Left forelimb (tissue), 1 donor: ENCODE measurements at regions not wholly inside any gene's neighbourhood (a gene's known extent, or its start where the extent isn't known, plus 50 kb on each side); places are given as distances from the start of the nearest gene placed in this dataset.
A peak's percentile ranks its signal among the peaks of the same experiment; 100 is the strongest.

Source experiments
- DNase-seq: peaks from one replicate; pipeline ENCODE4 v3.0.0-alpha.2; 2018; ENCODE audit warnings: low spot score

DNA sequence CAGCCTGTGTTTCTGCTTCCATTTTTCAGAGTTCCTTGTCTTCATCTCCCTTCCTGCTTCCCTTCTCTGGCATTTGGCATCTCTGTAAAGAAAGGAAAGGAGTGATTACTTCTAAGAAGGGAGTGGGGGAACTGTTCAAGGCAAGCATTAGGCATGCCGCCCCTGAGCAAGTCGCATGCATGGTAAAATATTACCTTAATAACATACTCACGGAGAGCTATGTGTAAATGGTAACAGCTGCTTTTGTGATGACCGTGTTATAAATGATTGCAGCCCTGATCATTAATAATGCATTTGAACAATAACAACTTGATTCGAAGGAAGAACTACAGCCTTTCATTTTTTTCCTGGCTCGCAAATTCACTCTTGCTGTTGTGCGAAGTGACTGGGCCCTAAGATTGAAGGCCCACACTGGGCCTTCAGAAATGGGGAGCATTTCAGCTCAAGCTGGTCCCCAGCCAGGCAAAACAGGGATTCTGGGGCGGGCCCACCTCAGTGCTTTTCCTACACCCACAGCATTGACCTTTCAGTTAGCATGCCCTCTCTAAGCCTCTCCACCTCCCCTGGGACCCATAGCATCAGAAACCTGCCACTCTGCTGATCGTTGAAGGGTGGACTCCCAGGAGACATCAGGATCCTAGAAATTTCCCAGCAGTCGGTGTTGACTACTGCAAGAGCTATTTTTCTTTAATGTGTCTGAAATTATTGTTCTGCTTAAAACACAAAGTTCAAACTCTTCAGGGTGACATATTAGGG lies 263.0 kb upstream of the CADM1 start:
- no peak for DNase-seq

DNA sequence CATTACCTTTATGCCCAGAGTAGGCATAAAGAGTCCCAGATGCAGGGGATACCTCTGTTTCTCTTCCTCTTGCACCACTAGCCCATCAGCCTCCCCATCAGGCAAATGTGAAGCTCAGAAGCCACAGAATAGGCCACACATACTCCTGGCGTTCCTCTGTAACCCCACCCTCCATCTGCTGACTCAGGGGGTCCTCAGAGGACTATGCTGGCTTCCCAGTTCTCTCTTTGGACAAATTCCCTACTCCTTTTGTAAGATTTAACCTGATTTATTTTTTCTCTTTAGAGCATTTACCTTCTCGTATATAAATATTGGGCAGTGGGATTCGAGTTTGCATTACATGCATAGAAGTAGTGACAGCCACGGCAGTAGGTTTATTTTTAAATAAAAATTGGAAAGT lies 262.3 kb upstream of the CADM1 start:
- DNase-seq = no peak

DNA sequence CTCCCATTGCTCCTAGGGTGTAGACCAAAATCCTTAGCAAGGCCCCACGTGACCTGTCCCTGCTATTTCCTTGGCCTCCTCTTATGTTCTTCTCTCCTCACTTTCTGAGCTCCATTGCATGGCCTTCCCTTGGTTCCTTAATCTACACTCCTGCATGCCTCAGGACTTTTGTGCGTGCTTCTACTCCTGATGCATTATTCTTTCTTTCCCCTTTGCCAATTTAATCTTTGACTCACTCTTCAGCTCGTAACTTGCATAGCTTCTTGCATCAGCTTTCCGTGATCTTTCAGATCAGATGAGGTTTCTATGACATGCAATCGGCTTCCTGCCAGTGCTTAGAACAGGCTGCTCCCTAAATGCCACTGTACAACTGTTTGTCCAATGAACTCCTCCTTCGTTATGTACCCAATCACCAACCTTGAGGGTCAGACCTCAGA lies 261.6 kb upstream of the CADM1 start:
- DNase-seq = no peak

DNA sequence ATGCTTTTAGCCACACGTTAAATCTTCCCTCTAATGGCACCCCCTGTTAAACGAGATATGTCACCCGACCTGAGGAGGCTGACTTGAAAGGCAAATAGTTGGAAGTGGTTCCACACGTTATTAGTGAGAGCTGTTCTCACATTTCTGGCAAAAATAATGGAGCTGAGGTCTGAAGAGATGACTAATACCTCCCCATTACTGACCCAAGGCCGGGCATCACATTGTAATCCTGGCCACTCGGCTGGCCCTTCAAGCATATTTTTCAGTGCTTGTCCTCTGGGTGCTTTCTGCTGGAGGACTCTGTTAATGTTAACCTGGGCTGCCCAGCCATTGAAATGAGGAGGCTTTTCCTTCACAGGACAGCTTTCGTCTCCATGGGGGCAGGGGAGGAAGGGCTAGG lies 260.0 kb upstream of the CADM1 start:
- no peak for DNase-seq

DNA sequence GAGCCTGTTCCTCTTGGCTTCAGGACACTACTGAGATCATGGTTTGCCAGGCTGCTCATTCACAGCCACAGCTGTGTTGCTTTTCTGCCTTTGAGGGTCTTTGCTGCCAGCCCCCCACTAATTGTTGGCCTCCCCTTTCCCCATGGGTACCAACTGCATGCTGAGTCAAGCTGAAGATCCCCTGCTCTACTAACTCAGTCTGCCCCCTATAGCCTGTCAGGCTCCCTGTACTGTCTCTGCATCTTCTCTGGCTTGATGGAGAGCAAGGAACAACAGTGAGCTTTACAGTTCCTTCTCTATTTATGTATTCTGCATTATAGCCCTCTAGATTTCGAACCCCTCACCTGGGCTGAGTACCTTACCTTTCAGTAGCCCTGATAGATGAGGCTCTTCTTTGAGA lies 257.6 kb upstream of the CADM1 start:
- DNase-seq = no peak

DNA sequence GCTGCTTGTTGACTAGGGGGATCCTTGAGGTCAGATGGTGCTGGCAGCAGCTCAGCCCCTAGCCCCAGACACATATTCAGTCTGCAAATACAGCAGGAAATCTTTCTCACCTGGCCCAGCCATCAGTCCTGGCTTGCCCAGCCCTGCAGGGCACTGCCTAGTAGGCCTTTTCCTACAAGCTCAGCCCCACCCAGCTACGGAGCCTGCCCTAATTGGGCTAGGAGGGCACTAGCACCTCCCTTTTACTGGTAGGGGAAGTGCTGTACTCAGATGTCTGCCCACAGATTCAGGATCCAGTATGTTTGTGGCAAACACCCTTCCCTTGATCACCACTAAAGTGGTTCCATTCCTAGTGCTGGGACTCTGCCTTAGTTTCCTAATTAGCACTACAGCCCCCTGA lies 257.1 kb upstream of the CADM1 start:
- DNase-seq = no peak

DNA sequence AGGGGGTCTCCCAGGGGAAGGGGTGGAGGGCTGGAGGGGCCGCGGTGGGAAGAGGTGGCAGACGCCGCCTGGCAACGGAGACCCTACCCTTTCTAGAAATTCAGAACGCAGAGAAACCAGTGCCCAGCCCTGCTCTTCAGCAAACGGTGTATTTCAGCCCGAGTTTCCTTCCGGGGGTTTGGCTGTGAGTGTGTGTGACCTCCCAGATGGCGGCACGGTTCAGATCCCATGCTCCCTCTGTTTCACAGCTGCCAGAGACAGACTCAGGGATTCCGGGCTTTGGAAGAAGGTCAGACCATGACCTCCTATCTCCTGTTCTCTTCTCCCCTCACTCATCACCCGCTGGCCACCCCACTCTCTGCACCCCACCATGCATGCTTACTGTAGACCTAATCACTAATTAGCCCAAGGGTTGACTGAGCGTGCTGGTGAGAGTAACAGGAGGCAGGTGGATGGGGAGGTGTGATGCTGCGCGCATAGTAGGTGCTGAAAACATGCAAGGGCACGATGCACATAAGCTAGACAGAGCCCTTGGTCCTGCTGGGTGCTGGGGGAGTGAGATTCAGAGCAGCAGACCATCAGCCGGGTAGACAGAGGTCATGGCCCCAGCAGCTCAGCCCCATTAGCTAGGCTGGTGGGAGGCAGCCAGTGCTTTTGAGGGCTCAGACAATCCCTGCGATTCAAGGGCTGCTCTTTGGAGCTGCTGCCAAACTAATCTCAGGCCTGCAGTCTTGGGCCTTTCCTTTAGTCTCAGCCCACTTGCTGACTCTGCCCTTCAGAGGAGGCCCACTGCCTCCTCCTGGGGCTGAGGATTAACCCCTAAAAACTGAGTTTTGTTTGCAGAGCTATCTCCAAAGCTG lies 256.5 kb upstream of the CADM1 start:
- DNase-seq = no peak

DNA sequence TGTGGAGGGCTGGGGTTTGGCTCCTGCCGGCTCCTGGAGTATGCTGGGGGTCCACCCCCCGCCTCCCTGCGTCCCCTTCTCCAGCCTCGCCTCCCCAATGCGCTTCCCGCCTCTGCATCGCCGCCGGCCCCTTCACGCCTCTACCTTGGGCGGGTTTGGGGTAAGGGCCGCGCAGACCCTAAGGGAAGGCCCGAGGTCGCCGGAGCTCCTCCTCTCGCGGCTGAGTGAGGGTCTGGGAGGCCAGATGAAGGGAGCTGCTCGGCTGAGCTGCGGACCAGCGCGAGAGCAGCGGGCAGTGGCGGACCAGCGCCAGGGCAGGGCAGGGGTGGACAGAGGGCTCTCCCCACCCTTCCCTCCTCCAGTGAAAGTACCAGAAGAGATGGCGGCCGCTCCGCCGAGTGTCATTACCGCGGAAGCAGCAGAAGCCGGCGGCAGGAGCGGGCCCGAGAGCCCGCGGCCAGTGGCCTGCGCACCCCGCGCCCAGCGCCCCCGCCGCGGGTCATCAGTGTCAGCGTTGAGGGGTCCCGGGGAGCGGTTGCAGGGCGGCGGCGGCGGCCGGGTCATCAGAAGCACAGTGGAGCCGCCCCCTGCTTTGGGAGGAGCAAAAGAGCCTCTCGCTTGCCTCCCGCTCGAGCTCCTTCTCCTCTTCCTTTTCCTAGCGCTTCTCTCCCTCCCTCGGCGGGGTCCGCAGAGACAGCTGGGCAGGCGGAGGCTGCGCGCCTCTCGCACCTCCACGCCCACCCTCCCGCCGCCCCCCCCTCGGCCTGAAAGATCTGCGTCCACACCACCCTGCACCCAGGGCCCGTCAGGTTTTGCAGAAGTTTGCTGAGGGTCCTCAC lies 255.6 kb upstream of the CADM1 start:
- DNase-seq = peak; percentile 80

DNA sequence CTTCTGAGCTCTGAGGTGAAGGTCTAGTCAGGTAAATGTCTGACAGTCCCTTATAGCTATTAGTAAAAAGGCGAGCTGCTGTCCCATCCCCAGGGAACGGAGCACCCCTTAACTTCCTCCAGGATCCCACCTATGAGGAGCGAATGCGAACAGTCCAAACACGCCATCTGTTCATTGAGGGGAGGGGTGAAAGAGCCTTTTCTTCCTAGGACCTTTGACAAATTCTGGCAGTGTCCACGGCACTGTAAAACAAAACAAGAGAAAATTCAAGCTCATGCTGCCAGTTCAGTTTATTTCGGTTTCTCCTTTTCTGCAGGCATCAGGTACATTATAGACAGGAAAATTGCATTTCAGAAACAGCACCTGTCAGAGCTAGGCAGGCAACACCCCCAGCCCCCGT lies 253.8 kb upstream of the CADM1 start:
- no peak for DNase-seq

DNA sequence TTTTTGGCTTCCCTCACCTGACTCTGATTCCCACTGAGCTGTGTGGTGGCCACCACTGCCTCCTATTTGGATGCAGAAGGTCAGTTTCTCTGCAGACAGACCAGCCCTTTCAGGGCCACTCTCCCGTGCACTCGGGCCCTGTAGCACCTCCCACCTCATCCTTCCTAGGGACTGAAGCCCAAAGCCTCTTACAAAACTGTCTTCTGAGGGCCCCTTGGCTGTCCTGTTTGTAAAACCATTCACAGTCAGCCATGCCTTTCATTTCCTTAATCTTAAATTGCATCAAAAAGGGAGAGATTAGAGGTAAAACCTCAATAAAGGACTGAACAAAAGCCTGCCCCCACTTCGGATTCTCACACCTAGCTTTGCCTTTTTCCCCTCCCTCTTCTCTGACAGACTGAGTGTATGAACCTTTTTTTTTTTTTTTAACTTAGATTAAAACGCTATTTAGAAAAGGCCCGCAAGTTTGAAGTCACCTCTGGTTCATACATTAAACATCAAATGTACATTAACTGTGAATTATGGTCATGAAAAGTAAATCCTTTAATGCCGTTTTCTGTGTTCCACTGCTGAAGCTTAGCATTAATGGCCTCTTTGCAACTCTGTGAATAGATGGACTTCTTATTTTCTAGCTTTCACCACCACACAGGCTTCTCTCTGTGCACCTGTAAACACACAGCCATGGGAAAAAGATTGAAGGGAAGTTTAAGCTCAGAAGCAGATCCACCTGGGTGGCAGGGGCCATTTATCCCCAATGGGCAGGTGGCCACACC lies 247.2 kb upstream of the CADM1 start:
- DNase-seq = no peak

DNA sequence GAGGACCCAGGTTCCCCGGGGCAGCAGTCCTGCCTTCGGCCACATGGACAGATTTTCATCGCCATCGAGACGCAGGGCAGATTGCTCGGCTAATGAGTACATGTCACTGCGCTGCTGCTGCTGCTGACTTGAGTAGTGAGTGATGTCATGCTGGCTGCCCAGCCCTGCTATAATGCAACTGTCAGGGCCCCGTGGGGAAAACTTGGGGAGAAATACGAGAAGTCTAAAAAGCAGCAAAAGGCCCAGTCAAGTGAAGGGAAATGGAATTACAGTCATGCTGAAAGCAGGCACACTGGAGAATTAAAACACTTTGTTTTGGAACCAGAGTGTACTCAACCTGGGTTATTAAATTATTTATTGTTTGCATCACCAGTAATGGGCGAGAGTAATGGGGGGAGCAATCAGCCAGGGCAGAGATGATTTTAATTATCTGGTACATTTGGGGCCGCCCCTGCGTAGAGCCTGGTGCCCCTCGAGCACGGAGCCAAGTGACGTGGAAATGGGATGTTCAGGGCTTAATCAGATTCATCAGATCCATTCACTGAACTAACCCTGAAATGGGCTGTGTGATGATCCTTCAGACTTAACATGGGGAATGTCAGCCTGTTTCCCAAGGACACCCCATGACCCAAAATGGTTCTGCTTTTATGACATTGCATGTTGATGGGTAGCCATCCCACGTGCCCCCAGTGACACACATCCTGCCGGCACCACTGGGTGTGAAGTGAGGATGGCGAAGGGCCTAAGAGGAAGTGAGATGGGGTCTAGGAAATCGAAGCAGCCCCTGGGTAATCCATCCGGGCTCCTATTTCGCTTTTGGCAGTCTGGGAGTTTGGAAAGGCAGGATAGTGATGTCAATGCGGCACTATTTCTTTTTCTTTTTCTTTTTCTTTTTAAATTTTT lies 241.6 kb upstream of the CADM1 start:
- DNase-seq = no peak

DNA sequence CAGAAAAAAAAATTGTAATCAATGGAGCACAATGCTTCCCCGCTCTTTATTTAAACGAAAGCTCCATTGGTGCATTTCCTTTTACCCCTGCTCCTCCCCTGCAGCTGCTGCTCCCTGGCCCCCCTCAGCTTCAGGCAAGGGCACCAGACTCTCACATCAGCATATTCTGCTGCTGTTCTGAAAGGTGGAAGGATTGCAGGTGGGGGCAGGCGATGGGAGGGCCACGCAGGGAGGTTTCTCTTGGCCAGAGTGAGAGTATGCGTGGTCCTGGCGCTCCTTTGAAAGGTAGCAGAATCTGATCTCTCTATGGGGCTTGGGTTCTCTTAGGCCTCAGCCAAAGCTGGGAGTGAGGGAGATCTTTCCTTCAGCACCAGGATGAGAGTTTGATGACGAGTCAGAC lies 240.9 kb upstream of the CADM1 start:
- no peak for DNase-seq

DNA sequence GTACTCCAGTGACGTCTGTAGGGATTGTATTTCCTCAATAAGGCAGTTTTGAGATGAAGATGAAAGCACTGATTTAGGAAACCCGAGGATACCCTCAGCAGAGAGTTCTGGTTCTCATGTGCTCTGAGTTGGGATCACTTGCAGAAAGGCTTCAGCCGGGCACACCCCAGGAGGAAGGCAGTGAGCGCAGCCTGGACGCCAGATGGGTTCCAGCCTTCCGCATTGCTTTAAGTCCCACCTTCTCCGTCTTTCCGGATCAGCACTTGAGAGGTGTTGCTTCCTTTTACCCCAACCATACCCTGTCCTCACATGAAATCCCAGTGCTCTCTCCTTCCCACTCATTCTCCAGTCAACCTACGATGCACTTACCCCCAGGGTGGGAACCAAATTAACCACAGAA lies 239.5 kb upstream of the CADM1 start:
- no peak for DNase-seq

DNA sequence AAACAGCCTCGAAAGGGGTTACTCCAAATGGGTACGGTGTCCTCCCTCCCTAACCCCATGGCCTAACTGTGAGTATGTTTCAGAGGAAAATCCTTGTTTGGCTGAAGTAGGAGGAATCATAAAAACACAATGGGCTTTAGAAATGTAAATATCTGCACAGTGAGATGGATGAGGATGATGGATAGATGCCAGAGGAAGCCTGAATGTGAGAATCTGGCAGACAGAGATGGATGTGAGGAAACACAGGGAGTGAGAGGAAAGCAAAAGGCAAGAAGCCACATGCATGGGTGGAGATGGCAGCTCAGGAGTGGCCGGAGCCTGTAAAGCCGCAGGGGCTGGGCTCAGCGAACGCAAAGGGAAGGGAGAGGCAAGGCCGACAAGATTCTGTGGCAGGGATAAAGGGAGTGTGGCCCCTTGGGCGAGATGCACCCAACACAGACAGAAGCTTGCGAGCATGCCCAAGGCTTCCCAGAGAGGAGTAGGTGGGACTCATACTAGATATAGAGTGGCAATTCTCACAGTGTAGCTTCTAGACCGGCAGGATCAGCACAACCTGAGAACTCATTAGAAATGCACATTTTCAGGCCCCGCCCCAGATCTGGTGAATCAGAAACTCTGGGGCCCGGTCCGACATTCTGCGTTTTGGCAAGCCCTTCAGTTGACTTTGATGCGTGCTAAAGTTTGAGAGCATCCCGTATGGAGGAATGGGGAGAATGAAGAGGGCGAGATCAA lies 237.3 kb upstream of the CADM1 start:
- no peak for DNase-seq

DNA sequence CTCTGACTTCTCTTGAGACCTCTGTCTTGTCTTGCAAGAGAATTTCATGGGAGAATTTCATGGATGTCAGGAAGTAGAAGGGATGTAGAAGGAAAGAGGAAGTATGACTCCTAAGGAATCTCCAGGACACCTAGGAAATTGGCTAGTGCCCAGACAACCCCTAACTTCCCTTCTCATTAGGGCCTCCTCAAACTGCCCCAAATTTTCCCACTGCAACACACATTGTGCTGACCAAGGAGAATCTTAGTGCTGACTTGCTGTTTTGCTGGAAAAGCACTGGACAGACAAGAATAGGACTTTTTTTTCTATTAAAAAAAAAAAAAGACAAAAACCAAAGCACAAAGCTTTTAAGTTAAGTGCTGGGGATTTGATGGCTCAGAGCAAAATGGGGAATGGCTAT lies 236.1 kb upstream of the CADM1 start:
- no peak for DNase-seq

DNA sequence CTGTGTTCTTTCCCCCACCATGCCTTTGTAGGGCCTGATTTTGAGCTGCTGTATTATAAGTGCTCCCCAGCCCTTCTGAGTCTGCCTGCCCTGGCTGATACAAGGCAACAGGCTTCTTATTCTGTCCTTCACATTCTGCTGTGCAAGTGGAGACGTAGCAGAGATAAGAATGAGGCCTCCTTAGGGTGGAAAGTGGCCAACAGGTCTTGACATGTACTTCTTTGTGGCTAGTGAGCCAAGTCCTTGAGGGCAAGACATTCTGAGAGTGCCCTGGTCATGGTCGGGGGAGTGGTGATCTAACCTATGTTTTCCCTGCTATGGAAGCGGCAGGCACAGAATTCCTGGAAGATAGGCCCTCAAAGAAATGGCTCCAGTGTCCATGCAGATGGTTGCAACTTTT lies 235.7 kb upstream of the CADM1 start:
- DNase-seq = no peak

DNA sequence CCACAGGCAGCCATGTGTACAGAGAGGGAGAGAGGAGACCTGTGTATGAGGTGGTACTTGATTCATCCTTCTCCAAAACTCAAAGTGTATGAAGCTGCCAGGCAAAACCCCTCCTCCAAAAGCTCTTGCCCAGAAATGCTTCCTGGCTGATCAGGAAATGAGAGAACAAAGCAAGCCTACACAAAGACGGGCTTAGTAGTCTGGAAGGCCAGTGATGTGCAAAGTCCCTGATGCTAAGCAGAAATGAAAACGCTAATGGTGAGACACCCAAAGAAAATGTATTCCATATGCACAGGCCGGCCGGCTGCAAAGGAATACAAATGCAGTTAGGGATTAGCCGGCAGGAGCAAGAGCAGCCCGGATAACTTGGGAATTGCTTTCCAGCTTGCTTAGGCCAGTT lies 234.9 kb upstream of the CADM1 start:
- no peak for DNase-seq

DNA sequence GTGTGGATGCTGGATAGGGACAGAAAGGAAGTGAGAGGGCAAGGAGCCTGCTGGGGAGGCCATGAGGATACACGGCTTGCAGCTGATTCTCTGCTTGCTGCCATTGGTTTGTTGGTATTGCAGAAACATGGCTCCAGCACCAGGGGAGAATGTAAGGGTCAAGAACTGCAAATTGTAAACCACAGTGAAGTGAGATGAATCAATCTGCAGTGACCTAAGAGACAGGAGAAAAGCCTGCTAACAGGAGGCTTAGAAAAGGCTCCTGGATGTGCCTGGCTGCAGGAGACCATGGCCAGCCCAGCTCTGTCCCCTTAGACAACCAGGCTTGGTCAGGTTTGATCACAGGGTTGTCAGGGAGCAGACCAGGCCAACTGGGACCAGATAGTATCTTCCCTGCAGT lies 233.7 kb upstream of the CADM1 start:
- DNase-seq = no peak

DNA sequence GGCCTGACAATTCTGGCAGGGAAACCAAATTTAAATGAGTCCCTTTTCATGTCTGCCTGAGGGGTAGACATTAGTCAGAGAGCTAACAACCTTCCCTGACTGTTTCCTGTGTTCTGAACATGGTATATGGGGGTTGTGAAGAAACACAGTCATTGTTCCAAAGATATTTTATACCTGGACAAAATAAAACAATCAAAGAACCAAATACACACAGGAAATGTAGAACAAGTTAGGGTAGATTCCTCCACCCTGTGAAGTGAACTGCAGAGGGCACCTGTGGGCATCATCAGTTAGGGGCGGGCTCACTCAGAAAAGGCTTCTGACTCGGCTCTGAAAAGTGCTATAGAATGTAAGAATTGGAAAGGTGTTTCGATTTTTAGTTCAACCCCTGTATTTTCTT lies 231.9 kb upstream of the CADM1 start:
- DNase-seq = no peak

DNA sequence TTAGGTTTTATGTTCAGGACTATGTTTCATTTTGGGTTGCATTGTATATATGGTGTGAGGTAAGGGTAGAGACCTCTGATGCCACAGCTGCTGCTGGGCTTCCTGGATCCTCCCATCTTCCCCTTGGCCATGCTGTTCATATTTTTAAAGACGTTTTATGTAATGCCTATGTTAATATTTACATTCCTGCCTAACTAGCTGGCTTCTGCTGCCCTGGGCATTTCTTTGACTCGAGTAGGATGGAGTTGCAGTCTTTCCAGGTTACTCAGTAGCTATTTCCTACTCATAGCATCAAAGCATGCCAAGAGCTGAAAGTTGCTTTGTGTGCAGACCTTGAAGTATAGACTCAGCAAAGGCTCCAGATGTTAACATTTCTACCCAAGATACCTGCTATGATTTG lies 220.5 kb upstream of the CADM1 start:
- DNase-seq = peak; percentile 2
